ENCODE measurements at regions not wholly inside any gene's neighbourhood (a gene's known extent, or its start where the extent isn't known, plus 50 kb on each side); places are given as distances from the start of the nearest gene placed in this dataset.

- TF ChIP-seq EZH2 (IDR thresholded peaks at IDR 0.05; ENCODE audit: borderline replicate concordance, insufficient read depth, low read depth, low read length, poor library complexity, severe bottlenecking), result no peak
- TF ChIP-seq CTCF (IDR thresholded peaks at IDR 0.05), result no peak
Observed at GRCh38 chr5:3401635-3402034, 194.0 kb upstream of the IRX1 start.
